ENCODE measurements at regions not wholly inside any gene's neighbourhood (a gene's known extent, or its start where the extent isn't known, plus 50 kb on each side); places are given as distances from the start of the nearest gene placed in this dataset.
"Not testable (repeated sequence)": the region's sequence is repeated elsewhere in the genome, so short reads cannot be mapped to it uniquely, and the experiment has no call there.

GRCh38 chr2:111412841-111413650, 292.3 kb downstream of the BCL2L11 start:
- TF ChIP-seq CTCF (conservative IDR thresholded peaks at IDR 0.05); ZFX (IDR thresholded peaks at IDR 0.05): not testable (repeated sequence)
